Central memory CD4-positive, alpha-beta T cell (primary cell): ENCODE measurements at regions not wholly inside any gene's neighbourhood (a gene's known extent, or its start where the extent isn't known, plus 50 kb on each side); places are given as distances from the start of the nearest gene placed in this dataset.

Experiments used
- DNase-seq: peaks from one replicate; pipeline ENCODE4 v3.0.0; 2022

- no peak for DNase-seq
These were observed 257.1 kb upstream of the ROPN1 start for GRCh38 chr3:124249038-124249437.

- DNase-seq: no peak
These were observed 258.1 kb upstream of the ROPN1 start for GRCh38 chr3:124250053-124250452.

GRCh38 chr3:124256156-124256555 is 264.2 kb upstream of the ROPN1 start:
- no peak for DNase-seq

- DNase-seq: no peak
These were observed 264.7 kb upstream of the ROPN1 start for GRCh38 chr3:124256599-124256998.

- DNase-seq: no peak
These were observed 265.5 kb upstream of the ROPN1 start for GRCh38 chr3:124257336-124257864.

- DNase-seq: no peak
These were observed 266.2 kb upstream of the ROPN1 start for GRCh38 chr3:124258057-124258500.

GRCh38 chr3:124260206-124260915 is 268.4 kb upstream of the ROPN1 start:
- no peak for DNase-seq

GRCh38 chr3:124261306-124261705 is 269.4 kb upstream of the ROPN1 start:
- no peak for DNase-seq

- DNase-seq: no peak
These were observed 271.2 kb upstream of the ROPN1 start for GRCh38 chr3:124263168-124263567.

- no peak for DNase-seq
These were observed 272.4 kb upstream of the ROPN1 start for GRCh38 chr3:124264346-124264745.

GRCh38 chr3:124266487-124266886 is 274.6 kb upstream of the ROPN1 start:
- DNase-seq: no peak

GRCh38 chr3:124267406-124267805 is 275.5 kb upstream of the ROPN1 start:
- DNase-seq: no peak

- no peak for DNase-seq
These were observed 276.4 kb upstream of the ROPN1 start for GRCh38 chr3:124268355-124268754.

- no peak for DNase-seq
These were observed 277.7 kb upstream of the ROPN1 start for GRCh38 chr3:124269619-124270018.

- DNase-seq: no peak
These were observed 280.8 kb upstream of the ROPN1 start for GRCh38 chr3:124272605-124273151.

GRCh38 chr3:124273651-124274050 is 281.7 kb upstream of the ROPN1 start:
- no peak for DNase-seq

GRCh38 chr3:124274051-124274450 is 282.1 kb upstream of the ROPN1 start:
- DNase-seq: no peak

GRCh38 chr3:124275412-124275811 is 283.5 kb upstream of the ROPN1 start:
- no peak for DNase-seq

- no peak for DNase-seq
These were observed 284.2 kb upstream of the ROPN1 start for GRCh38 chr3:124276133-124276532.

GRCh38 chr3:124276539-124277143 is 284.7 kb upstream of the ROPN1 start:
- DNase-seq: no peak

GRCh38 chr3:124277144-124277890 is 285.4 kb upstream of the ROPN1 start:
- DNase-seq: no peak

- DNase-seq: no peak
These were observed 289.8 kb upstream of the ROPN1 start for GRCh38 chr3:124281453-124282316.
